ENCODE measurements at regions not wholly inside any gene's neighbourhood (a gene's known extent, or its start where the extent isn't known, plus 50 kb on each side); places are given as distances from the start of the nearest gene placed in this dataset.

- Histone ChIP-seq H3K36me3 (no peaks in the 10 kb centered on the region), H3K27ac (no peak overlapping the region), H3K9me3 (ENCODE audit: severe bottlenecking) (peaks cover 3% of the 10 kb centered on the region), H3K4me3 (ENCODE audit: low read depth, low read length) (no peak overlapping the region), H3K27me3 (ENCODE audit: insufficient read depth, low read depth, severe bottlenecking) (no peaks in the 10 kb centered on the region)
- TF ChIP-seq CTCF (IDR thresholded peaks at IDR 0.05; ENCODE audit: low read depth, low read length) = no peak
- no peak for DNase-seq
Measured at GRCh38 chr2:15882761-15883497, 57.4 kb upstream of the MYCN start.

GRCh38 chr2:15883684-15884083 lies 56.7 kb upstream of the MYCN start:
- H3K9me3 ChIP-seq (ENCODE audit: severe bottlenecking) = no peaks in the 10 kb centered on the region
- H3K4me3 ChIP-seq (ENCODE audit: low read depth, low read length) = no peak overlapping the region
- DNase-seq = no peak
- no peaks in the 10 kb centered on the region for H3K36me3 ChIP-seq
- no peak overlapping the region for H3K27ac ChIP-seq
- TF ChIP-seq CTCF (IDR thresholded peaks at IDR 0.05; ENCODE audit: low read depth, low read length) = no peak
- H3K27me3 ChIP-seq (ENCODE audit: insufficient read depth, low read depth, severe bottlenecking) = no peaks in the 10 kb centered on the region

GRCh38 chr2:15884790-15885189 lies 55.6 kb upstream of the MYCN start:
- no peak for TF ChIP-seq CTCF (IDR thresholded peaks at IDR 0.05; ENCODE audit: low read depth, low read length)
- H3K27me3 ChIP-seq (ENCODE audit: insufficient read depth, low read depth, severe bottlenecking) = no peaks in the 10 kb centered on the region
- DNase-seq = no peak
- H3K9me3 ChIP-seq (ENCODE audit: severe bottlenecking) = no peaks in the 10 kb centered on the region
- H3K36me3 ChIP-seq = no peaks in the 10 kb centered on the region
- H3K27ac ChIP-seq = no peak overlapping the region
- no peak overlapping the region for H3K4me3 ChIP-seq (ENCODE audit: low read depth, low read length)

- TF ChIP-seq CTCF (IDR thresholded peaks at IDR 0.05; ENCODE audit: low read depth, low read length) = no peak
- H3K9me3 ChIP-seq (ENCODE audit: severe bottlenecking) = no peaks in the 10 kb centered on the region
- H3K27ac ChIP-seq = no peak overlapping the region
- no peaks in the 10 kb centered on the region for H3K36me3 ChIP-seq
- no peak for DNase-seq
- H3K27me3 ChIP-seq (ENCODE audit: insufficient read depth, low read depth, severe bottlenecking) = no peaks in the 10 kb centered on the region
- no peak overlapping the region for H3K4me3 ChIP-seq (ENCODE audit: low read depth, low read length)
Measured at GRCh38 chr2:15886231-15886630, 54.1 kb upstream of the MYCN start.

- Histone ChIP-seq H3K27me3 (ENCODE audit: insufficient read depth, low read depth, severe bottlenecking) (no peaks in the 10 kb centered on the region), H3K9me3 (ENCODE audit: severe bottlenecking) (no peaks in the 10 kb centered on the region), H3K36me3 (no peaks in the 10 kb centered on the region), H3K4me3 (ENCODE audit: low read depth, low read length) (no peak overlapping the region), H3K27ac (no peak overlapping the region)
- DNase-seq = no peak
- no peak for TF ChIP-seq CTCF (IDR thresholded peaks at IDR 0.05; ENCODE audit: low read depth, low read length)
Measured at GRCh38 chr2:15889442-15890123, 50.8 kb upstream of the MYCN start.
